ENCODE measurements at regions not wholly inside any gene's neighbourhood (a gene's known extent, or its start where the extent isn't known, plus 50 kb on each side); places are given as distances from the start of the nearest gene placed in this dataset.

DNA sequence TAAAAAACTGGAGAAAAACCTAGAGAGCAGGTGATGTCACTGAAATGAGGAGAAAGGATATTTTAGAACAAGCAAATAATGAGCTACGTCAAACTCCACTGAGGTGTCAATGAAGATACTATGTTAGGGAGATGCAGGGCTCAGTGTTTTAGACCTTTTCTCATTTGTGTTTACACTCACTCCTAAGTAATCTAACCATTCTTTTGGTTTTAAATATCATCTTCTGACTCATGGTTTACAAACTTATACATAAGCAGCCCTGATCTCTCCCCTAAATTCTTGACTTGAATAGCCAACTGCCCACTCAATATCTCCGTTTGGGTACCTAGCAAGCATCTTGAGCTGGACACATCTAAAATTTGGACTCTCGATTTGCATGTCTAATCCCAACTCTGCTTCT, 272.4 kb downstream of the MEF2C start:
- no peaks in the 10 kb centered on the region for H3K4me1 Mint-ChIP-seq
- TF ChIP-seq, protein P1, sequence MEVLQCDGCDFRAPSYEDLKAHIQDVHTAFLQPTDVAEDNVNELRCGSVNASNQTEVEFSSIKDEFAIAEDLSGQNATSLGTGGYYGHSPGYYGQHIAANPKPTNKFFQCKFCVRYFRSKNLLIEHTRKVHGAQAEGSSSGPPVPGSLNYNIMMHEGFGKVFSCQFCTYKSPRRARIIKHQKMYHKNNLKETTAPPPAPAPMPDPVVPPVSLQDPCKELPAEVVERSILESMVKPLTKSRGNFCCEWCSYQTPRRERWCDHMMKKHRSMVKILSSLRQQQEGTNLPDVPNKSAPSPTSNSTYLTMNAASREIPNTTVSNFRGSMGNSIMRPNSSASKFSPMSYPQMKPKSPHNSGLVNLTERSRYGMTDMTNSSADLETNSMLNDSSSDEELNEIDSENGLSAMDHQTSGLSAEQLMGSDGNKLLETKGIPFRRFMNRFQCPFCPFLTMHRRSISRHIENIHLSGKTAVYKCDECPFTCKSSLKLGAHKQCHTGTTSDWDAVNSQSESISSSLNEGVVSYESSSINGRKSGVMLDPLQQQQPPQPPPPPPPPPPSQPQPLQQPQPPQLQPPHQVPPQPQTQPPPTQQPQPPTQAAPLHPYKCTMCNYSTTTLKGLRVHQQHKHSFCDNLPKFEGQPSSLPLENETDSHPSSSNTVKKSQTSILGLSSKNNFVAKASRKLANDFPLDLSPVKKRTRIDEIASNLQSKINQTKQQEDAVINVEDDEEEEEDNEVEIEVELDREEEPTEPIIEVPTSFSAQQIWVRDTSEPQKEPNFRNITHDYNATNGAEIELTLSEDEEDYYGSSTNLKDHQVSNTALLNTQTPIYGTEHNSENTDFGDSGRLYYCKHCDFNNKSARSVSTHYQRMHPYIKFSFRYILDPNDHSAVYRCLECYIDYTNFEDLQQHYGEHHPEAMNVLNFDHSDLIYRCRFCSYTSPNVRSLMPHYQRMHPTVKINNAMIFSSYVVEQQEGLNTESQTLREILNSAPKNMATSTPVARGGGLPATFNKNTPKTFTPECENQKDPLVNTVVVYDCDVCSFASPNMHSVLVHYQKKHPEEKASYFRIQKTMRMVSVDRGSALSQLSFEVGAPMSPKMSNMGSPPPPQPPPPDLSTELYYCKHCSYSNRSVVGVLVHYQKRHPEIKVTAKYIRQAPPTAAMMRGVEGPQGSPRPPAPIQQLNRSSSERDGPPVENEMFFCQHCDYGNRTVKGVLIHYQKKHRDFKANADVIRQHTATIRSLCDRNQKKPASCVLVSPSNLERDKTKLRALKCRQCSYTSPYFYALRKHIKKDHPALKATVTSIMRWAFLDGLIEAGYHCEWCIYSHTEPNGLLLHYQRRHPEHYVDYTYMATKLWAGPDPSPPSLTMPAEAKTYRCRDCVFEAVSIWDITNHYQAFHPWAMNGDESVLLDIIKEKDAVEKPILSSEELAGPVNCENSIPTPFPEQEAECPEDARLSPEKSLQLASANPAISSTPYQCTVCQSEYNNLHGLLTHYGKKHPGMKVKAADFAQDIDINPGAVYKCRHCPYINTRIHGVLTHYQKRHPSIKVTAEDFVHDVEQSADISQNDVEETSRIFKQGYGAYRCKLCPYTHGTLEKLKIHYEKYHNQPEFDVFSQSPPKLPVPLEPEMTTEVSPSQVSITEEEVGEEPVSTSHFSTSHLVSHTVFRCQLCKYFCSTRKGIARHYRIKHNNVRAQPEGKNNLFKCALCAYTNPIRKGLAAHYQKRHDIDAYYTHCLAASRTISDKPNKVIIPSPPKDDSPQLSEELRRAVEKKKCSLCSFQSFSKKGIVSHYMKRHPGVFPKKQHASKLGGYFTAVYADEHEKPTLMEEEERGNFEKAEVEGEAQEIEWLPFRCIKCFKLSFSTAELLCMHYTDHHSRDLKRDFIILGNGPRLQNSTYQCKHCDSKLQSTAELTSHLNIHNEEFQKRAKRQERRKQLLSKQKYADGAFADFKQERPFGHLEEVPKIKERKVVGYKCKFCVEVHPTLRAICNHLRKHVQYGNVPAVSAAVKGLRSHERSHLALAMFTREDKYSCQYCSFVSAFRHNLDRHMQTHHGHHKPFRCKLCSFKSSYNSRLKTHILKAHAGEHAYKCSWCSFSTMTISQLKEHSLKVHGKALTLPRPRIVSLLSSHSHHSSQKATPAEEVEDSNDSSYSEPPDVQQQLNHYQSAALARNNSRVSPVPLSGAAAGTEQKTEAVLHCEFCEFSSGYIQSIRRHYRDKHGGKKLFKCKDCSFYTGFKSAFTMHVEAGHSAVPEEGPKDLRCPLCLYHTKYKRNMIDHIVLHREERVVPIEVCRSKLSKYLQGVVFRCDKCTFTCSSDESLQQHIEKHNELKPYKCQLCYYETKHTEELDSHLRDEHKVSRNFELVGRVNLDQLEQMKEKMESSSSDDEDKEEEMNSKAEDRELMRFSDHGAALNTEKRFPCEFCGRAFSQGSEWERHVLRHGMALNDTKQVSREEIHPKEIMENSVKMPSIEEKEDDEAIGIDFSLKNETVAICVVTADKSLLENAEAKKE (CRISPR knock-in tag; IDR thresholded peaks at IDR 0.05): no peak
- TF ChIP-seq ZNF331 (CRISPR knock-in tag; IDR thresholded peaks at IDR 0.05; ENCODE audit: low read depth) (no peak), JUNB (IDR thresholded peaks at IDR 0.05; ENCODE audit: unreplicated experiment) (no peak), EZH2phosphoT487 (IDR thresholded peaks at IDR 0.05; ENCODE audit: unreplicated experiment) (no peak), CREB1 (CRISPR knock-in tag; IDR thresholded peaks at IDR 0.05; ENCODE audit: low read depth) (no peak), ZNF114 (CRISPR knock-in tag; IDR thresholded peaks at IDR 0.05) (no peak), STAT1 (IDR thresholded peaks at IDR 0.05; ENCODE audit: unreplicated experiment) (no peak), EZH2 (IDR thresholded peaks at IDR 0.05; ENCODE audit: low read depth, unreplicated experiment) (no peak), POLR2AphosphoS5 (IDR thresholded peaks at IDR 0.05; ENCODE audit: low read depth) (no peak), NANOG (IDR thresholded peaks at IDR 0.05; ENCODE audit: borderline replicate concordance) (no peak)
- TF ChIP-seq, protein P2, sequence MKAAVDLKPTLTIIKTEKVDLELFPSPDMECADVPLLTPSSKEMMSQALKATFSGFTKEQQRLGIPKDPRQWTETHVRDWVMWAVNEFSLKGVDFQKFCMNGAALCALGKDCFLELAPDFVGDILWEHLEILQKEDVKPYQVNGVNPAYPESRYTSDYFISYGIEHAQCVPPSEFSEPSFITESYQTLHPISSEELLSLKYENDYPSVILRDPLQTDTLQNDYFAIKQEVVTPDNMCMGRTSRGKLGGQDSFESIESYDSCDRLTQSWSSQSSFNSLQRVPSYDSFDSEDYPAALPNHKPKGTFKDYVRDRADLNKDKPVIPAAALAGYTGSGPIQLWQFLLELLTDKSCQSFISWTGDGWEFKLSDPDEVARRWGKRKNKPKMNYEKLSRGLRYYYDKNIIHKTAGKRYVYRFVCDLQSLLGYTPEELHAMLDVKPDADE (IDR thresholded peaks at IDR 0.05): no peak
- TF ChIP-seq, protein P3, sequence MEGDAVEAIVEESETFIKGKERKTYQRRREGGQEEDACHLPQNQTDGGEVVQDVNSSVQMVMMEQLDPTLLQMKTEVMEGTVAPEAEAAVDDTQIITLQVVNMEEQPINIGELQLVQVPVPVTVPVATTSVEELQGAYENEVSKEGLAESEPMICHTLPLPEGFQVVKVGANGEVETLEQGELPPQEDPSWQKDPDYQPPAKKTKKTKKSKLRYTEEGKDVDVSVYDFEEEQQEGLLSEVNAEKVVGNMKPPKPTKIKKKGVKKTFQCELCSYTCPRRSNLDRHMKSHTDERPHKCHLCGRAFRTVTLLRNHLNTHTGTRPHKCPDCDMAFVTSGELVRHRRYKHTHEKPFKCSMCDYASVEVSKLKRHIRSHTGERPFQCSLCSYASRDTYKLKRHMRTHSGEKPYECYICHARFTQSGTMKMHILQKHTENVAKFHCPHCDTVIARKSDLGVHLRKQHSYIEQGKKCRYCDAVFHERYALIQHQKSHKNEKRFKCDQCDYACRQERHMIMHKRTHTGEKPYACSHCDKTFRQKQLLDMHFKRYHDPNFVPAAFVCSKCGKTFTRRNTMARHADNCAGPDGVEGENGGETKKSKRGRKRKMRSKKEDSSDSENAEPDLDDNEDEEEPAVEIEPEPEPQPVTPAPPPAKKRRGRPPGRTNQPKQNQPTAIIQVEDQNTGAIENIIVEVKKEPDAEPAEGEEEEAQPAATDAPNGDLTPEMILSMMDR (conservative IDR thresholded peaks at IDR 0.05; ENCODE audit: low read depth in 2 of 2): no peak
- TF ChIP-seq, protein P4, sequence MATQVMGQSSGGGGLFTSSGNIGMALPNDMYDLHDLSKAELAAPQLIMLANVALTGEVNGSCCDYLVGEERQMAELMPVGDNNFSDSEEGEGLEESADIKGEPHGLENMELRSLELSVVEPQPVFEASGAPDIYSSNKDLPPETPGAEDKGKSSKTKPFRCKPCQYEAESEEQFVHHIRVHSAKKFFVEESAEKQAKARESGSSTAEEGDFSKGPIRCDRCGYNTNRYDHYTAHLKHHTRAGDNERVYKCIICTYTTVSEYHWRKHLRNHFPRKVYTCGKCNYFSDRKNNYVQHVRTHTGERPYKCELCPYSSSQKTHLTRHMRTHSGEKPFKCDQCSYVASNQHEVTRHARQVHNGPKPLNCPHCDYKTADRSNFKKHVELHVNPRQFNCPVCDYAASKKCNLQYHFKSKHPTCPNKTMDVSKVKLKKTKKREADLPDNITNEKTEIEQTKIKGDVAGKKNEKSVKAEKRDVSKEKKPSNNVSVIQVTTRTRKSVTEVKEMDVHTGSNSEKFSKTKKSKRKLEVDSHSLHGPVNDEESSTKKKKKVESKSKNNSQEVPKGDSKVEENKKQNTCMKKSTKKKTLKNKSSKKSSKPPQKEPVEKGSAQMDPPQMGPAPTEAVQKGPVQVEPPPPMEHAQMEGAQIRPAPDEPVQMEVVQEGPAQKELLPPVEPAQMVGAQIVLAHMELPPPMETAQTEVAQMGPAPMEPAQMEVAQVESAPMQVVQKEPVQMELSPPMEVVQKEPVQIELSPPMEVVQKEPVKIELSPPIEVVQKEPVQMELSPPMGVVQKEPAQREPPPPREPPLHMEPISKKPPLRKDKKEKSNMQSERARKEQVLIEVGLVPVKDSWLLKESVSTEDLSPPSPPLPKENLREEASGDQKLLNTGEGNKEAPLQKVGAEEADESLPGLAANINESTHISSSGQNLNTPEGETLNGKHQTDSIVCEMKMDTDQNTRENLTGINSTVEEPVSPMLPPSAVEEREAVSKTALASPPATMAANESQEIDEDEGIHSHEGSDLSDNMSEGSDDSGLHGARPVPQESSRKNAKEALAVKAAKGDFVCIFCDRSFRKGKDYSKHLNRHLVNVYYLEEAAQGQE (IDR thresholded peaks at IDR 0.05; ENCODE audit: unreplicated experiment): no peak
- H3K9me3 Mint-ChIP-seq: peaks cover 7% of the 10 kb centered on the region; the same call in 2 of the 3 replicates
- no peaks in the 10 kb centered on the region for H3K9me2 ChIP-seq (ENCODE audit: insufficient read depth)
- H3K4me3 Mint-ChIP-seq: no peak overlapping the region
- H3K27me3 ChIP-seq (ENCODE audit: insufficient read depth): no peaks in the 10 kb centered on the region
- ATAC-seq: no peak
- 0 out of 3 replicates have a peak, but pooled peaks cover 3% of the 10 kb centered on the region for H3K36me3 Mint-ChIP-seq (ENCODE audit: low read depth)
- H3K4me2 ChIP-seq: no peak overlapping the region
- no peaks in the 10 kb centered on the region for H3K79me2 ChIP-seq (replicated peaks; ENCODE audit: insufficient read depth)
- no peak overlapping the region for H3K4me3 ChIP-seq
- no peaks in the 10 kb centered on the region for H3K4me1 ChIP-seq (ENCODE audit: insufficient read depth)
- no peaks in the 10 kb centered on the region for H3F3A ChIP-seq (replicated peaks; ENCODE audit: low read depth)
- H3K27ac Mint-ChIP-seq: no peak overlapping the region
- no peak overlapping the region for H3K27ac ChIP-seq (ENCODE audit: low read depth)
- DNase-seq (ENCODE audit: low spot score): no peak
- H4K20me1 ChIP-seq (replicated peaks; ENCODE audit: insufficient read depth): no peaks in the 10 kb centered on the region
- no peaks in the 10 kb centered on the region for H3K36me3 ChIP-seq (ENCODE audit: insufficient read depth)
- H2AFZ ChIP-seq: no peak overlapping the region
- no peaks in the 10 kb centered on the region for H3K27me3 Mint-ChIP-seq (ENCODE audit: insufficient read depth, low read depth, poor library complexity)

Measured in GM23338 (cell line).